ENCODE measurements at regions not wholly inside any gene's neighbourhood (a gene's known extent, or its start where the extent isn't known, plus 50 kb on each side); places are given as distances from the start of the nearest gene placed in this dataset.

DNA sequence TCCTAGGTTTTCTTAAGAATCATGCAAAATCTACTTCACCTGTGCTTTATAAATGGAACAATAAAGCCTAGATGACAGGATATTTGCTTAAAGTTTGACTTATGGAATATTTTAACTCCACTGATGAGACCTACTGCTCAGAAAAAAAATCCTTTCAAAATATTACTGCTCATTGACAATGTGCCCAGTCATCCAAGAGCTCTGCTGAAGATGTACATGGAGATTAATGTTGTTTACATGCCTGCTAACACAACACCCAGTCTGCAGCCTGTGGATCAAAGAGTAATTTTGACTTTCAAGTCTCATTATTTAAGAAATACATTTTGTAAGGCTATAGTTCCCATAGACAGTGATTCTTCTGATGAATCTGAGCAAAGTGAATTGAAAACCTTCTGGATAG, 889.6 kb downstream of the CDH18 start:
- TF ChIP-seq, protein P1, sequence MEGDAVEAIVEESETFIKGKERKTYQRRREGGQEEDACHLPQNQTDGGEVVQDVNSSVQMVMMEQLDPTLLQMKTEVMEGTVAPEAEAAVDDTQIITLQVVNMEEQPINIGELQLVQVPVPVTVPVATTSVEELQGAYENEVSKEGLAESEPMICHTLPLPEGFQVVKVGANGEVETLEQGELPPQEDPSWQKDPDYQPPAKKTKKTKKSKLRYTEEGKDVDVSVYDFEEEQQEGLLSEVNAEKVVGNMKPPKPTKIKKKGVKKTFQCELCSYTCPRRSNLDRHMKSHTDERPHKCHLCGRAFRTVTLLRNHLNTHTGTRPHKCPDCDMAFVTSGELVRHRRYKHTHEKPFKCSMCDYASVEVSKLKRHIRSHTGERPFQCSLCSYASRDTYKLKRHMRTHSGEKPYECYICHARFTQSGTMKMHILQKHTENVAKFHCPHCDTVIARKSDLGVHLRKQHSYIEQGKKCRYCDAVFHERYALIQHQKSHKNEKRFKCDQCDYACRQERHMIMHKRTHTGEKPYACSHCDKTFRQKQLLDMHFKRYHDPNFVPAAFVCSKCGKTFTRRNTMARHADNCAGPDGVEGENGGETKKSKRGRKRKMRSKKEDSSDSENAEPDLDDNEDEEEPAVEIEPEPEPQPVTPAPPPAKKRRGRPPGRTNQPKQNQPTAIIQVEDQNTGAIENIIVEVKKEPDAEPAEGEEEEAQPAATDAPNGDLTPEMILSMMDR (IDR thresholded peaks at IDR 0.05): no peak
- TF ChIP-seq POLR2A (IDR thresholded peaks at IDR 0.05) (no peak), POLR2AphosphoS5 (IDR thresholded peaks at IDR 0.05; ENCODE audit: insufficient read depth in 1 of 2, low read depth in 1 of 2) (no peak)
- H3K4me1 ChIP-seq: no peaks in the 10 kb centered on the region
- no peaks in the 10 kb centered on the region for H3K9me3 ChIP-seq
- no peak overlapping the region for H3K27ac ChIP-seq
- intact Hi-C loops (cut with DNase I): no loop called here
- no peak for DNase-seq (ENCODE audit: extremely low spot score in 2 of 2)
- H3K27me3 ChIP-seq: no peaks in the 10 kb centered on the region
- H3K36me3 ChIP-seq: no peaks in the 10 kb centered on the region
- H3K4me3 ChIP-seq: no peak overlapping the region

DNA sequence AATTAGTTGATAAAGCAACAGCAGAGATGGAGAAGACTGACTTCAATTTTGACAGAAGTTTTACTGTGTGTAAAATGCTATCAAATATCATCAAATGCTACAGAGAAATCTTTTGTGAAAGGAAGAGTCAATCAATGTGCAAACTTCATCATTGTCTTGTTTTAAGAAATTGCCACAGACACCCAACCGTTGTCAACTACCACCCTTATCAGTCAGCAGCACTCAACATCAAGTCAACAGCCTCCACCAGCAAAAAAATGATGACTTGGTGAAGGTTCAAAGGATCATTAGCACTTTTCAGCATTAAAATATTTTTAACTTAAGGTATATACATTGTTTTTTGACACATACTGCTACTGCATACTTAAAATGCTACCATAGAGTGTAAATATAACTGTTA, 888.8 kb downstream of the CDH18 start:
- no peak for DNase-seq (ENCODE audit: extremely low spot score in 2 of 2)
- Histone ChIP-seq H3K27me3 (no peaks in the 10 kb centered on the region), H3K4me3 (no peak overlapping the region), H3K9me3 (no peaks in the 10 kb centered on the region), H3K27ac (no peak overlapping the region), H3K4me1 (no peaks in the 10 kb centered on the region), H3K36me3 (no peaks in the 10 kb centered on the region)
- TF ChIP-seq POLR2A (IDR thresholded peaks at IDR 0.05): no peak
- TF ChIP-seq, protein P1 (IDR thresholded peaks at IDR 0.05): no peak
- no peak for TF ChIP-seq POLR2AphosphoS5 (IDR thresholded peaks at IDR 0.05; ENCODE audit: insufficient read depth in 1 of 2, low read depth in 1 of 2)
- intact Hi-C loops (cut with DNase I): no loop called here

DNA sequence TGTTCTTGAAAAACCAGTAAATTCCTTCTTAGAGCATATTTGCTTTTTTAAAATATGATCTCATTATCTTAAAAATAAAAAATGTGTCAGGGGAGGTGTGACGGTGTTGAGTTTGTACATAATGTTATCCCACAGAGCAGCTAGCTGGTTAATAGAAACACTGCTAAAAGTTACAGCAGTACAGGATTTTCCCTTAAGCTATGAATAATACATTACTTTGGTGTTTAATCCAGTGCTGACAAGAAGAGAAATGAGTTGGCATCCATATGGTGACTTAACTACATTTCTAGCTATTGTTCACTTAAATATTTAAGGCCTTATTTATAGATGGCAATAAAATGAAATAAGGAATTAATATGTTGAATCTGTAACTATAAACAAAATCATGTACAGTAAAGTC, 883.1 kb downstream of the CDH18 start:
- no peak for TF ChIP-seq POLR2AphosphoS5 (IDR thresholded peaks at IDR 0.05; ENCODE audit: insufficient read depth in 1 of 2, low read depth in 1 of 2)
- H3K4me3 ChIP-seq: no peak overlapping the region

DNA sequence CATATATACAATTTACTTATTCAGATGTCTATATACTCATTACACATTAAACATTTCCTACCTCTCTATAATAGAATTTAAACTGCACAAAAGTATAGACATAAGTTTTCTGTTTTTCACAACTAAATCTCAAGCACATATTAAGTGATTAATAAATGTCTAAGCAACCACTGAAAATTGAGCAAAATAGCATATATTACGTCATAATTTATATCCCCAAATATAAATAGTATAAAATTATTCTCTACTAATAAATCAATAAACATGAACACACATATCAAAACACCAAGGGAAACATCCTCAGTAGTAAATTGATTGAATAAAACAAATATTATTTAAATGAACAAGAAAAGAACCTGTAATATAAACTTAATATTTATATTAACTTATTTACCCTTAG, 865.1 kb downstream of the CDH18 start:
- DNase-seq (ENCODE audit: extremely low spot score in 2 of 2): no peak
- H3K27me3 ChIP-seq: no peaks in the 10 kb centered on the region
- no peaks in the 10 kb centered on the region for H3K4me1 ChIP-seq
- no peaks in the 10 kb centered on the region for H3K9me3 ChIP-seq
- TF ChIP-seq, protein P1 (IDR thresholded peaks at IDR 0.05): no peak
- TF ChIP-seq POLR2A (IDR thresholded peaks at IDR 0.05) (no peak), POLR2AphosphoS5 (IDR thresholded peaks at IDR 0.05; ENCODE audit: insufficient read depth in 1 of 2, low read depth in 1 of 2) (no peak)
- H3K27ac ChIP-seq: no peak overlapping the region
- H3K36me3 ChIP-seq: no peaks in the 10 kb centered on the region
- intact Hi-C loops (cut with DNase I): no loop called here
- no peak overlapping the region for H3K4me3 ChIP-seq

More for the DNA sequence above, 883.1 kb downstream of the CDH18 start:
- no peaks in the 10 kb centered on the region for H3K27me3 ChIP-seq
- no peak overlapping the region for H3K27ac ChIP-seq
- no peaks in the 10 kb centered on the region for H3K9me3 ChIP-seq
- DNase-seq (ENCODE audit: extremely low spot score in 2 of 2): no peak
- intact Hi-C loops (cut with DNase I): no loop called here
- H3K36me3 ChIP-seq: no peaks in the 10 kb centered on the region
- no peaks in the 10 kb centered on the region for H3K4me1 ChIP-seq

DNA sequence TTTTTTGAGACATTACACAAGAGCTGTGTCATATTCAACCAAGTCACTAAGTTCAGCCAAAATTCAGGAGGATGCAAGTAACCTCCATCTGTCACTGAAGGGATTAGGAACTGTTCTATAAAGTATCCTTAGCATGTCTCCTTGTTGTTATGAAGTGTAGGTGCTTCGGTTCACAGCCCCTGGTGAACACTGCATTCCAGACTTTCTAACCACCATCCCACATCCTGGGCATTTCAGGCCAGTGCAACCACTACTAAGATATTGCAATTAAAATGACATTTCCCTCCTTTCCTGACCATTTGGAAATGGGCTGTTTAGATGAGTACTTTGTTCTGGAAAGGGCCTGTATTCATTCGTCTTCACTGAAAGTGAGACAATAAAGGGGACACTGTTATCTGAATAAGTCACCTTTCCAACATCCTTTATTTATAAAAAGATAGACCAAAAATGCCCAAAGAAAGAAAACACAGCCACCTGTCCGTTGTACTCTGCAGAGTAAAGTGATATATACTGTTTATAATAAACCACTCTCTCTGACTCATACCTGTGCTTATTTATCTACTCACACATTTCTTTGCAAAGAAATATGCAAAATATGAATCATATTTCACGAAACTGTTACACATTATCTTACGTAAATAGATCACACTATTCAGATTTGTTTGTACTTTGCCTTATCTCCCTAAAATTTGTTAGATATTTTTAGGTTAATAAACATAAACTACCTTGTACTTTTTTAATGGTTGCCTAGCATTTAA, 861.9 kb downstream of the CDH18 start:
- intact Hi-C loops (cut with DNase I): no loop called here

More for the DNA sequence above, 861.9 kb downstream of the CDH18 start:
- H3K36me3 ChIP-seq: no peaks in the 10 kb centered on the region
- H3K27me3 ChIP-seq: no peaks in the 10 kb centered on the region
- H3K4me3 ChIP-seq: no peak overlapping the region
- no peak for DNase-seq (ENCODE audit: extremely low spot score in 2 of 2)
- no peaks in the 10 kb centered on the region for H3K4me1 ChIP-seq
- TF ChIP-seq POLR2AphosphoS5 (IDR thresholded peaks at IDR 0.05; ENCODE audit: insufficient read depth in 1 of 2, low read depth in 1 of 2) (no peak), POLR2A (IDR thresholded peaks at IDR 0.05) (no peak)
- TF ChIP-seq, protein P1 (IDR thresholded peaks at IDR 0.05): no peak
- H3K27ac ChIP-seq: no peak overlapping the region
- H3K9me3 ChIP-seq: no peaks in the 10 kb centered on the region

Data from vagina (tissue), 2 donors.